Chondrocyte (in vitro differentiated cells): ENCODE measurements at regions not wholly inside any gene's neighbourhood (a gene's known extent, or its start where the extent isn't known, plus 50 kb on each side); places are given as distances from the start of the nearest gene placed in this dataset.

Source experiments
- DNase-seq: peaks from one replicate; pipeline ENCODE4 v3.0.0; 2021; ENCODE audit warnings: mixed read lengths, low spot score
- H3K27ac Mint-ChIP-seq: one replicate; pipeline ENCODE4 v1.8.0; 2021; ENCODE audit warnings: mild to moderate bottlenecking, moderate library complexity, mixed read lengths; ENCODE audit not compliant: unreplicated experiment
- H3K27me3 Mint-ChIP-seq: 2 replicates; pipeline ENCODE4 v1.8.0; 2021; ENCODE audit warnings: low read depth, mixed read lengths
- H3K36me3 Mint-ChIP-seq: 2 replicates; pipeline ENCODE4 v1.8.0; 2021; ENCODE audit warnings: low read depth, mixed read lengths
- H3K4me1 Mint-ChIP-seq: 2 replicates; pipeline ENCODE4 v1.8.0; 2021; ENCODE audit warnings: low read depth, mild to moderate bottlenecking, mixed read lengths
- H3K4me3 Mint-ChIP-seq: one replicate; pipeline ENCODE4 v1.8.0; 2021; ENCODE audit warnings: mild to moderate bottlenecking, moderate library complexity, mixed read lengths; ENCODE audit not compliant: unreplicated experiment
- H3K9me3 Mint-ChIP-seq: 2 replicates; pipeline ENCODE4 v1.8.0; 2021; ENCODE audit warnings: low read depth, mixed read lengths
- TF ChIP-seq, protein P1 (sequence below): fragments of 200-600 bp; sonication (generic); IDR thresholded peaks from 2 replicates; pipeline ENCODE4 v1.5.0; 2021; ENCODE audit warnings: antibody characterized with exemption, mild to moderate bottlenecking, moderate library complexity

DNA sequence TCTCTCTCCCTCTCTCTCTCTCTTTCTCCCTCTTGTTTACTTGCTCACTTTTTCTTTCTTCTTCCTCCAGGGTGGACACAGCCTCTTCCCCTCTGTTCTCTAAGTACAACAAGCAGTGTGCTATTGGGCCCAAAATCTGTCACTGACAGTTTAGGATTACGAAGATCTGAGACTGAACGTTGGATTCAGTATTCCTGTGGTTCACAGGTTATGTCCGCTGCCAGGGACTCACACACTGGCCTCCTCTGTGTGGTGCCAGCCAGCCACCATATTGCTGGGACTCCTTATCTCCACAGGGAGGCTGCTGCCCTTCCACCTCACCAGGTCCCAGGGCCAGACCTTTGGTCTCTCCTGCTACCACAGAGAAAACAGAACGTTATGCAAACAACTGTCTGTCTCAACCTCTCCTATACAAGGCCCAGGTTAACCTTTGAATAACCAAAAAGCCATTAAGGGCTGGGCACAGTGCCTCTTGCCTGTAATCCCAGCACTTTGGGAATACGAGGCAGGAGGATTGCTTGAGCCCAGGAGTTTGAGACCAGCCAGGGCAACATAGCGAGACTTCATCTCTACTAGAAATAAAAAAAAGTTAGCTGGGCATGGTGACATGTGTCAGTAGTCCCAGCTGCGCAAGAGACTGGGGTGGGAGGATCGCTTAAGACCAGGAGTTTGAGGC is 171.9 kb upstream of the RAB4A start:
- Mint-ChIP-seq H3K4me3 (no peak overlapping the region), H3K4me1 (peaks cover 20% of the 10 kb centered on the region), H3K9me3 (no peaks in the 10 kb centered on the region), H3K36me3 (no peaks in the 10 kb centered on the region), H3K27ac (no peak overlapping the region), H3K27me3 (peaks cover 24% of the 10 kb centered on the region)
- TF ChIP-seq, protein P1, sequence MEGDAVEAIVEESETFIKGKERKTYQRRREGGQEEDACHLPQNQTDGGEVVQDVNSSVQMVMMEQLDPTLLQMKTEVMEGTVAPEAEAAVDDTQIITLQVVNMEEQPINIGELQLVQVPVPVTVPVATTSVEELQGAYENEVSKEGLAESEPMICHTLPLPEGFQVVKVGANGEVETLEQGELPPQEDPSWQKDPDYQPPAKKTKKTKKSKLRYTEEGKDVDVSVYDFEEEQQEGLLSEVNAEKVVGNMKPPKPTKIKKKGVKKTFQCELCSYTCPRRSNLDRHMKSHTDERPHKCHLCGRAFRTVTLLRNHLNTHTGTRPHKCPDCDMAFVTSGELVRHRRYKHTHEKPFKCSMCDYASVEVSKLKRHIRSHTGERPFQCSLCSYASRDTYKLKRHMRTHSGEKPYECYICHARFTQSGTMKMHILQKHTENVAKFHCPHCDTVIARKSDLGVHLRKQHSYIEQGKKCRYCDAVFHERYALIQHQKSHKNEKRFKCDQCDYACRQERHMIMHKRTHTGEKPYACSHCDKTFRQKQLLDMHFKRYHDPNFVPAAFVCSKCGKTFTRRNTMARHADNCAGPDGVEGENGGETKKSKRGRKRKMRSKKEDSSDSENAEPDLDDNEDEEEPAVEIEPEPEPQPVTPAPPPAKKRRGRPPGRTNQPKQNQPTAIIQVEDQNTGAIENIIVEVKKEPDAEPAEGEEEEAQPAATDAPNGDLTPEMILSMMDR: no peak
- no peak for DNase-seq

DNA sequence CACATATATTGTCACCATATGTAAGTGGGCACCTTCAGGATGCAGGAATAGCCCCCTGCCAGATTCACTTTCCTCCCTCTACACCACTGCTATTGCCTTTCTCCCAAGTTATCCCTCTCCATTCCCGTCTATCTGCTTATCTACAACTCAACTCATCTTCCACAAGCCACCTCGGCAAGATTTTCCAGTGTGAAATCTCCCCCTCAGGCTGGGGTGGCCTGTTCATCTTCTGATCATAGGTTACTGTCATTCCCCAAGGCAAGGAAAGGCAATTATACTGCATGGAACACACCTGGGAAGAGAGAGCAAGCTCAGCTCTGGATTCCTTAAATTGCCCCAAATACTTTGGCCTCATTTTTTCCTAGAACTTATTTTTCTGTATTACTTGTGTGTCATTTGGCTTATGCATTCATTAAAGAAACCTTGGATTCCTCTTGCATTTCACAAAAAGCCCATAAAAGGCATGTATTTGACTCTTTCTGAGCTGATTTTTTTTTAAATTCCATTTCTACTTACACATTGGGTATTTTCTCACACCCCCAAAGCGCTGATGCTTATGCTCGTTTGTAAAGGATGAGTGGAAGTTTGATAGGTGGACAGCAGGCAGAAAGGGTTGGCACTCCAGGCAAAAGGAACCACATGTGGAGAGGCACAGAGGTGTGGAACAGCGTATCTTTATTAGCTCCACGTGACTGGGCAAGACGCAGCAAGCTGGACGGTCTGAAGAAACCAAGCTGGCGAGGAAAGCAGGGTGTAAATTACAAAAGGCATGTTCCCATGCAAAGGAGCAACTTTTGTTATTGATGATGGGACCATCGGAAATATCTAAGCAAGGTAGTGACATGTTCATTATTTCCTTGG is 169.7 kb upstream of the RAB4A start:
- TF ChIP-seq, protein P1: no peak
- DNase-seq: no peak
- H3K4me3 Mint-ChIP-seq: no peak overlapping the region
- peaks cover 29% of the 10 kb centered on the region for H3K27me3 Mint-ChIP-seq
- peaks cover 8% of the 10 kb centered on the region for H3K4me1 Mint-ChIP-seq
- H3K9me3 Mint-ChIP-seq: no peaks in the 10 kb centered on the region
- H3K36me3 Mint-ChIP-seq: no peaks in the 10 kb centered on the region
- no peak overlapping the region for H3K27ac Mint-ChIP-seq

DNA sequence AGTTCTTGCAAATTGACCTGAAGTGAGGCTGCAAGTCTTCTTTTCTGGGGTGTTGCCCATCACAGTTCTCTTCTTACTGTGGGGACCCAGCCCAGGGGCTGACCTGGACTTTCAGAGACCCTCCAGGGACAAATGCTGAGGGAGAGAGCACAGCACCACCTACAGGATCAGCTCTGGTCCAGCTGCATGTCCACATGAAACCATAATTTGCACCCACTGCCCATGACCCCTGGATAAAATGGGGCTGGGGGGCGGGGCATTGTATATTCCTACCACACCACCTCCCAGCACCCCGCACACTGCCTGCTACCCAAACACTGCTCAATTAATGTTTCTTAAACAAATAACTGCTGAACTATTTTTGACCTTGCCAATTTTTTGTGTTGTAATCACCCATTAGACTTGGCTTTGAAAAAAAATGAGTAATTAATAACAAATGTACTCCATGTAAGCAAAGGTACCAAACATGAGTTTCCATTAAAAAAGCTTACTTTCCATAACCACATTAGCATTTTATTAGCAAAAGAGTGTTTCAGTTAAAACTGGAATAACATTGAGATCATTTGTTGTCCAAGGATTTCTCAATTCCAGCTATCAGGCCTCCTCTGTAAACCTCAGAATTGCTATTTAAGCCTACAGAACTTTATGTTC is 168.0 kb upstream of the RAB4A start:
- Mint-ChIP-seq H3K27me3 (peaks cover 28% of the 10 kb centered on the region), H3K4me3 (no peak overlapping the region), H3K9me3 (no peaks in the 10 kb centered on the region), H3K4me1 (peaks cover 8% of the 10 kb centered on the region), H3K36me3 (no peaks in the 10 kb centered on the region), H3K27ac (no peak overlapping the region)
- DNase-seq: no peak
- TF ChIP-seq, protein P1: no peak

DNA sequence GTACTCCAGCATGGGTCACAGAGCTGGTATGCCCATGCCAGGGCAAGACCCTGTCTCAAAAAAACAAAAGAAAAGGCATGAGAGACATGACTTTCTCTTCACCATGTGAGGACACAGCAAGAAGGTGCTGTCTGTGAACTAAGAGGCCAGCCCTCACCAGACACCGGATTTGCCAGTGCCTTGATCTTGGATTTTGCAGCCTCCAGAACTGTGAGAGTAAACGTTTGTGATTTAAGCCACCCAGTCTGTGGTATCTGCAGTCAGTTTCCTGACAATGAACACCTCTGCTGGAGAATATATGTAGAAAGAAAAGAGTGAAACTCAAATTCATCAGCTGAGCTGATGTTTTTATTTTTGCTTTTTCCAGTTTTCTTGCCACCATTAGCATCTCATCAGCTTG is 166.3 kb upstream of the RAB4A start:
- no peak overlapping the region for H3K4me3 Mint-ChIP-seq
- H3K27ac Mint-ChIP-seq: no peak overlapping the region
- TF ChIP-seq, protein P1: no peak
- no peaks in the 10 kb centered on the region for H3K9me3 Mint-ChIP-seq
- DNase-seq: no peak
- H3K36me3 Mint-ChIP-seq: no peaks in the 10 kb centered on the region
- peaks cover 4% of the 10 kb centered on the region for H3K4me1 Mint-ChIP-seq
- peaks cover 29% of the 10 kb centered on the region for H3K27me3 Mint-ChIP-seq

DNA sequence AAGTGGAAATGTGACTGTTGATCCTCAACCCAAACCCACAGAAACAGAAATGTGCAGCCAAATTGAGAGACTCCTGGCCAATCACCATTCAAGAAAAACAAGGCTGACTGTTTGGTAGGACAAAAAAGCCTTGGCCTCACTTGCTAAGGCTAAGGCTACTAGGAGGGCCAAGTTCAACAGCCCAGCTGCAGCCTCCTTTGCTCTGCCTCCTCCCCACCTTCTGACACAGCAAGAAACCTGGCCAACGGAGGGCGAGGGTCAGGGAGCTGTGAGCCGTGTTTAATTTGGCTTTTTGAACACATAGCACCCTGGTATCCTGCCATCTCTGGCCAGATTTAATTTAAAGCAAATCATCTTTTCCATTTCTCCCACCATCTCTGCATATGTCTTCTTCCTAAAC is 165.8 kb upstream of the RAB4A start:
- Mint-ChIP-seq H3K9me3 (no peaks in the 10 kb centered on the region), H3K27ac (no peak overlapping the region), H3K4me1 (peaks cover 4% of the 10 kb centered on the region), H3K36me3 (no peaks in the 10 kb centered on the region), H3K4me3 (no peak overlapping the region), H3K27me3 (peaks cover 29% of the 10 kb centered on the region)
- no peak for DNase-seq
- TF ChIP-seq, protein P1: no peak
